ENCODE measurements at regions not wholly inside any gene's neighbourhood (a gene's known extent, or its start where the extent isn't known, plus 50 kb on each side); places are given as distances from the start of the nearest gene placed in this dataset.
"Not testable (repeated sequence)": the region's sequence is repeated elsewhere in the genome, so short reads cannot be mapped to it uniquely, and the experiment has no call there.

DNA sequence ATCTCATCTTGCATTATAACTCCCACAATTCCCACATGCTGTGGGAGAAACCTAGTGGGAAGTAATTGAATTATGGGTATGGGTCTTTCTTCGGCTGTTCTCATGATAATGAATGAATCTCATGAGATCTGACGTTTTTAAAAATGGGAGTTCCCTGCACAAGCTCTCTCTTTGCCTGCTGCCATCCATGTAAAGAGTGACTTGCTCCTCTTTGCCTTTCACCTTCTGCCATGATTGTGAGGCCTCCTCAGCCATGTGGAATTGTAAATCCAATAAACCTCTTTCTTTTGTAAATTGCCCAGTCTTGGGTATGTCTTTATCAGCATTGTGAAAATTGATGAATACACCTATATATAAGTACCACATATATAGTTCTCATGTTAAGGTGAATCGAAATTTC is 961.7 kb upstream of the COX7C start:
- no peak for DNase-seq (ENCODE audit: low spot score)

DNA sequence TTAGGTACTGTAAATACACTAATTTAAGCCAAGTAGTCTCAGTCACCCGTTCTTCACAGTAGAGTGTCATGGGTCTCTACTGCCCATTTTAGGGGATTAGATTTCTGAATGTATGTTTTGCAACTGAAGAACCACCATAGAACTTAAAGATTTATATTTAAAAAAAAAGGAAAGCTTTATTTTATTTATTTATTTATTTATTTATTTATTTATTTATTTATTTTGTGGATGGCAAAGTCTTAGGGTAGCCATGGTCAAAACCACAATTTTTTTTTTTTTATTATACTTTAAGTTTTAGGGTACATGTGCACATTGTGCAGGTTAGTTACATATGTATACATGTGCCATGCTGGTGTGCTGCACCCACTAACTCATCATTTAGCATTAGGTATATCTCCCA is 960.4 kb upstream of the COX7C start:
- not testable (repeated sequence) for DNase-seq (ENCODE audit: low spot score)

DNA sequence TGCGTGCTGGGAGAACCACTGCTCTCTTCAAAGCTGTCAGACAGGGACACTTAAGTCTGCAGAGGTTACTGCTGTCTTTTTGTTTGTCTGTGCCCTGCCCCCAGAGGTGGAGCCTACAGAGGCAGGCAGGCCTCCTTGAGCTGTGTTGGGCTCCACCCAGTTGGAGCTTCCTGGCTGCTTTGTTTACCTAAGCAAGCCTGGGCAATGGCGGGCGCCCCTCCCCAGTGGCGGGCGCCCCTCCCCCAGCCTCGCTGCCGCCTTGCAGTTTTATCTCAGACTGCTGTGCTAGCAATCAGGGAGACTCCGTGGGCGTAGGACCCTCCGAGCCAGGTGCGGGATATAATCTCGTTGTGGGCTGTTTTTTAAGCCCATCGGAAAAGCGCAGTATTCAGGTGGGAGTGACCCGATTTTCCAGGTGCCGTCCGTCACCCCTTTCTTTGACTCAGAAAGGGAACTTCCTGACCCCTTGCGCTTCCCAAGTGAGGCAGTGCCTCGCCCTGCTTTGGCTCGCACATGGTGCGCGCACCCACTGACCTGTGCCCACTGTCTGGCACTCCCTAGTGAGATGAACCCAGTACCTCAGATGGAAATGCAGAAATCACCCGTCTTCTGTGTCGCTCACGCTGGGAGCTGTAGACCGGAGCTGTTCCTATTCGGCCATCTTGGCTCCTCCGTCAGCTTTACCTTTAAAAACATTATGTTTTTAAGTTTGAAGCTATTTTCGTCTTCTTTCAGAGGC is 954.6 kb upstream of the COX7C start:
- DNase-seq (ENCODE audit: low spot score): not testable (repeated sequence)

DNA sequence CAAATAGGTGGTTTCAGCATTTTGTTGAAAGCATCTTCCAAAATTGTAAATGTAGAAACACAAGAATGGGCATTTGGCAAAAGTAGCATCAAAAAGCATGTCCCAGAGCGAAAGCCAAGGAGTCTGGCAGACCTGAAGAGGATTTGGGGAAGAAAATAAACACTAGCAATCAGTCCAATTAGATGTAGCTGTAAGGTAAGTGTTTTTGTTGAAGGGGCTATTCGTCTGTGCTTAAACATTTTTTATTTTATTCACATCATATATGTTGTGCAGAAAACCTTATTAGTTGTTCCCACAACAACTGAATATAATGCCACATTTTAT is 954.1 kb upstream of the COX7C start:
- DNase-seq (ENCODE audit: low spot score): no peak

DNA sequence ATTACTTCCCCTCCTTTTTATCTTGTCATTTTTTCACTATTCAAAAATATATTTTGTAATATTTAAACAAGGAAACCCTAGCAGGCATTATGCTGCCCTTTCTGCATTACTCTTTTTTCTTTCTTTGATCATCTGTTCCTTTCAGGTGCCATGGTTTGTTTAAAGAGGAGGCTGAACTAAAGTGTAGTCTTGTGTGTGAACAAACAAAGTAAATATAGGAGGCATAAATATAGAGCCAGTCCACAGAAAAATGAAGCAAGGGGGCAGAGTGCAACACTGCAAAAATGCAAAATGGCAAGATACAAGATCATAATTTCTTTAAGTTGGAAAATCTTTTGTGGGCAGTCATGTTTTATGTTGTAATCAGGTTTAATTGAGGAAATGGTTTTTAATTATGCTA is 947.3 kb upstream of the COX7C start:
- DNase-seq (ENCODE audit: low spot score): no peak

DNA sequence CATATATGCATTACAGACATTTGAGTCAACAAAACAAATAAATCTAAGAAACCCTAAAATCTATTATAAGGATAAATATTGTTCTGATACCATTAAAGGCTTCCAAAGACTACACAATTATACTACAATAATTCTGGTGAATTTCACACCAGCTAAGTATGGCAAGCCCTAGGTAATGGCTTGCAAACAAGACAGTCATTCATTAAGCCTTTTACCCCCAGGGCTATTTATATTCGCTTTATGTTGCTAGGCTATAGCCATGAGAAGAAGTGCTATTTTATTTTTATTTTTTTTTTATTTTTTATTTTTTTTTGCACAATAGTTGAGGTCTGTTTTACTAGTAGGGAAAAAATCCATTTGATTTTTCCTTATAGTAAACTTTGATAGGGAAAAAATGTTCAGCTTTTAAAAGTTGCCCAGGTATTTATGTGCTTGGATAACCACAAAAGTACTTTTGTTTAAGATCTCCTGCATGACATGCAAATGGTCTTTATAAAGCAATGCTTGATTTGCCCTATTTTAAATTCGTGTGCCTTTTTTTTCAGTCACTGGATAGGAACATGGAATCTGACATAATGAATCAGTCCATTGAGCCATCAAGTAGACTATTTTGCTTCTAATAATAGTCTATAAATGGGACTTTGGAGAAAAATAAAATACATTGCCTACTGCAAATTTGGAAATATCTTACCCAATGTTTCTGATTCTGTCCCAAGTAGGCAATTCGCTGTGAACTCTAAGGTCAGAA is 946.3 kb upstream of the COX7C start:
- DNase-seq (ENCODE audit: low spot score): no peak

DNA sequence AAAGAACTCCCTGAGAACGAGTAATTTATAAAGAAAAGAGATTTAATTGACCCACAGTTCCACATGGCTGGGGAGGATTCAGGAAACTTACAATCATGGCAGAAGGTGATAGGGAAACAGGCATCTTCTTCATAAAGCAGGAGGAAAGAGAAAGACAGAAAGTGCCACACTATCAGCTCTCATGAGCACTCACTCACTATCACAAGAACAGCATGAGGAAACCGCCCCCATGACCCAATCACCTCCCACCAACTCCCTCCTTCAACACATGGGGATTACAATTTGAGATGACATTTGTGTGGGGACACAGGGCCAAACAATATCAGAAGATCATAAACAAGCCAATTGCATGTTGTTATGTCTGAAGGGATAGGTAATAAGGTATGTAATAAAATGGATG is 935.9 kb upstream of the COX7C start:
- DNase-seq (ENCODE audit: low spot score): no peak

DNA sequence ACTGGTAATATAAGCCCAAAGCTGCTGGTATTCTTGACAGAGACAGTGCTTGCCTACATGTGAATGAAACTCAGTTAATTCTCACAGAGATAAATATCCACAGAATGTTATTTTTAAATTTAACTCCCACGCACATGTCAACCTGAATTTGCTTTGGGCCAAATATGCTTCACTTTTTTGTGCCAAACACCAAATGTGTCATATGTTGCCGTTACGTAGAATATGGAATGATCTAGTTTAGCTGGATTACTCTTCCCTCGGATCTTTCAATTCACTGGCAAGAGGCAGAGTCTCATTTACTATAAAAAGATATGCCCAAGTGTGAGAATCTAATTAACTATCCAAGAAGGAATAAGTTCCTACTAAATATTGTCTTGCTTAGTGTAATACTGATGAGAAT is 933.4 kb upstream of the COX7C start:
- DNase-seq (ENCODE audit: low spot score): no peak

DNA sequence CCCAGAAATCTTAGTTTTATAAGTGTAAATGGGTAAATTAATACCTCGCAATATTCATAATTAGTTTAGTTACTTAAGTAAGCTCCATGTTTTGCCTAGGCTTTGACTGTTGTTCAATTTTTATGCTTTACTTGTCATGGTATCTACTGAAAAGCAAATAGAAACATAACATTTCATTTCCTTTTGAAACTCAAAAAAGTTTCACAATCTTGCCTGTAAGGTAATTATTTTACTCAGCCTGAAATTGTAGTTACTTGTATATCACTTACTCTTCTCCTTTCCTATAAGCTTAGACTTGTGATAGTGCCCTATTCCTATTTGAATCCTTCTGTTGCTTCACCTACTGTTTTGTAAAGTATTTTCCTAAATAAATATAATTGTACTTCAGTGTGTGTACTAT is 914.4 kb upstream of the COX7C start:
- no peak for DNase-seq (ENCODE audit: low spot score)

DNA sequence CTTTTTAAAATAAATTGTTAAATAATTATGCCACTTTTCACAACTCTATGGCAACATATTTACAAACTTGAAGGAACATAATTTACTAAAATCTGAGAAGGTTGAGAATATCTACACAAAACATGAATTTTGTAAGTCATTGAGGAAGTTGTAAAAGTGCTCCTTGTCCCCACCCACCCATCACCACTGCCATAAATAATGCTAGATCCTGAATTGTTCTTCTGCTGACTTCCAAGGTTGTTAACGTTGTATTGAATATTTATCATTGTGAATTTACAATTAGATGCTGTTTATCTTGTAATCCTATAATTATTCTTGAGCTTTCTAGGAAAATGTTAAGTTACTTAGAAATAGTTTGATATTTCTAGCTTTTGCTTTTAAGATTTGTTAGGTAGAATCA is 908.0 kb upstream of the COX7C start:
- no peak for DNase-seq (ENCODE audit: low spot score)

DNA sequence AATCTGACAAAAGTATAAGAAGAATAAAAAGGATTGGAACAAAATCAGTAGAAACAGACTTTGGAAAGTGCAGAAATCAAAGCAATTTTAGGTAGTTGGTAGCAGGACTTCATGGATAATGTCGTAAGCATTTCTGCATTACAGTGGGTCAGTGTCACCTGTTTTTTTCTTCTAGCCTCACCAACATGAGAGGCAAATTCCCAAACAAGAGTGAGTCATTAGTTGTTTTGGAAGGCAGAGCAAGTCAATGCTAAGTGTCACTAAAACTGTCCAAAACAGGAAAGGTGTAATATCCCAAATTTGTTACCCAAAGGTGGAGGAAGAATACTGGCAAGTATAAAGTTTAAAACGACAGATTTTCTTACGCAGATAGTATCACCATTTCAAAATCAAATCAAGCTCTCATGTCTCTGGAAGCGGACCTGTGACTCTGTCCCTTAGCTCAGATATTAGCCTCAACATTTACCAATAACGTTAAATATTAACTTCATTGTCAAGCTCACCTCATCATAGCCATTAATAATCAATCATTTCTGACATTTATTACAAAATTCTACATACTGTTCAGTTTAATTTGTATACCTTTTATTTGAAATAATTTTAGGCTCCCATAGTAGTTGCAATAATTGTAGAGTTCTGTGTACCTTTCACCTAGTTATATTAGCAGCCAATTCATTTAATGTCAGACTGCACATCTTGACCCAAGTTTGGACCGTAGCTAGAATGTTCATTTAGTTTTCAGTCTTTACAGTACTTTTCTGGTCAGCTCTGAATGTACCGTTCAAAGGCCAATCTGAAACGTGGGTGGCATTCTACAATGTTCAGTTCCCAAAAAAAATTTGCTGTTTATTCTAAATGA is 901.2 kb upstream of the COX7C start:
- no peak for DNase-seq (ENCODE audit: low spot score)

DNA sequence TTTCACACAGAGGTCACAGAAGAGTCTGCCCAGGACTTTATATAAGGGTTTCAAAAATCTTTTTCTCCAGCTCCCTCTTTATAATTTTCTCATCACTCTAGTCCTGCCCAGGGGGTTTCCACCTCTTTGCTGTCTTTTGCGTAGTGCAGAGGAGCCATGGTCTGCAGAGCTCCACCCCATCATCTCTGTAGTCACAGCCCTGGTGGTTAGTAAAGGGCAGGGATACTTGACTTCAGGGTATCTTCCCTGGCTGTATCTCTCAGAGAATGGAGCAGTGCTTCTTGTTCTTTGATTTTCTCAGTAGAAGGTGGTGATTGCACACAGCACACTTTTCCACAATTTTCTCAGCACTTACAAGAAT is 900.6 kb upstream of the COX7C start:
- no peak for DNase-seq (ENCODE audit: low spot score)

DNA sequence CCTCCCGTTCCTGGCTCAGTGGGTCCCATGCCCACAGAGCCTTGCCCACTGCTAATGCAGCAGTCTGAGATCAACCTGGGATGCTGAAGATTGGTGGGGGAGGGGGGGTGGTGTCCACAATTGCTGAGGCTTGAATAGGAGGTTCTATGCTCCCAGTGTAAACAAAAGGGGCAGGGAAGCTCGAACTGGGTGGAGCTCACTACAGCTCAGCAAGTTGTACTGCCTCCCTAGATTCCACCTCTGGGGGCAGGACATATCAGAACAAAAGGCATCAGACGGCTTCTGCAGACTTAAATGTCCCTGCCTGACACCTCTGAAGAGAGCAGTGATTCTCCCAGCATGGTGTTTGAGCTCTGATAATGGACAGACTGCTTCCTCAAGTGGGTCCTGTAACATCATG is 885.6 kb upstream of the COX7C start:
- no peak for DNase-seq (ENCODE audit: low spot score)

DNA sequence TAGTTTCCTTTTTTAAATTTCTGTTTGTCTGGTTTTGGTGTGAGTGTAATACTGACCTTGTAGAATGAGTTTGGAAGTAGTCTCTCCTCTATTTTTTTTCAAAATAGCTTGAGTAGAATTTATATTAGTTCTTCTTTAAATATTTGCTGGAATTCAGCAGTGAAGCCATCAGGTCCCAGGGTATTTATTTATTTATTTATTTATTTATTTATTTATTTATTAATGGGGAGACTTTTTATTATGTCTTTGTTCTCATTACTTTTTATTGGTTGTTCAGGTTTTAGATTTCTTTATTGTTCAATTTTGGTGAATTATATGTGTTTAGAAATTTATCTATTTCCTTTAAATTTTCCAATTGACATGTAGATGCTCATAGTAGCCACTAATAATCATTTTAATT is 875.8 kb upstream of the COX7C start:
- DNase-seq (ENCODE audit: low spot score): no peak

DNA sequence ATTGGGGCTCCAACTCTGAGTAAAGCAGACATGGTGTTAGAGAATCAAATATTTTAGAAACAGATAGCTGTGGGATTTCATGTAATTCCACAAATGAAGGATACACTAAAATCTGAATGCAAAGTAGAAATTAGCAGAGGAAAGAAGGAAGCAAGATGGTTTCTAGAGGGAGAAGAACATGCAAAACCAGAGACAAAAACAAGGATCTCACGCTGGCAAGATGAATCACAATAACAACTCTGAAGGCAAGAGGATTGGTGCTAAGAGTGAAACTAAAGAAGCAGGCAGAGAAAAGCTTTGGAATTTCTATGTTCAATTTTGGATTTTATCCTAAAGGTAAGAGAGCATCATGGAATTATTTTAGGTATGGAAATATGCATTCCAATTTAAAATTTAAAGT is 857.2 kb upstream of the COX7C start:
- DNase-seq (ENCODE audit: low spot score): no peak

DNA sequence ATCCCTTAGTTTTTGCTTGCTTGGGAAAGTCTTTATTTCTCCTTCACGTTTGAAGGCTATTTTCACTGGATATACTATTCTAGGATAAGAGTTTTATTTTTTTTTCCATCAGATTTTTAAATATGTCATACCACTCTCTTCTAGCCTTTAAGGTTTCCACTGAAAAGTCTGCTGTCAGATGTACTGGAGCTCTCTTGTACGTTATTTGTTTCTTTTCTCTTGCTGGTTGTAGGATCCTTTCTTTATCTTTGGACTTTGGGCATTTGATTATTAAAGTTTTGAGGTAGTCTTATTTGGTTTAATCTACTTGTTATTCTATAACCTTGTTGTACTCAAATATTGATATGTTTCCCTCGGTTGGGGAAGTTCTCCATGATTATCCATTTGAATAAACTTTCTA is 848.4 kb upstream of the COX7C start:
- no peak for DNase-seq (ENCODE audit: low spot score)

DNA sequence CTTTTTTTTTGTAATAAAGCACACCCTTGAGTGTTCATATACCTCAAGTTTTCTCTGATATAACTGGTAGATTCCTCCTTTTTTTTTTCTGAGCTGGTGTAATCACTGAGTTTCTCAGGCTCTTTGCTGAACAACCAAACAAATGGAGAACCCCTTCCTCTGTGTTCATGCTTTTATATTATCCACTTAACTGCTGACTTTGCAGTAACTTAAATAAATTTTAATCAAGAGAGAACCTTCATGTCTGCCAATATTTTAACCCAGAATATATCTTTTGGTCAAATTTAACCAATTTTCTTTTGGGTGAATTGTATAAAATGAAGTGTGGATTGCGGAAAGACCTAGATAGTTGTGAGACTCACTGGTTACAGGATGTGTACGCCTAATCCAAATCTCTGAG is 833.0 kb upstream of the COX7C start:
- no peak for DNase-seq (ENCODE audit: low spot score)

DNA sequence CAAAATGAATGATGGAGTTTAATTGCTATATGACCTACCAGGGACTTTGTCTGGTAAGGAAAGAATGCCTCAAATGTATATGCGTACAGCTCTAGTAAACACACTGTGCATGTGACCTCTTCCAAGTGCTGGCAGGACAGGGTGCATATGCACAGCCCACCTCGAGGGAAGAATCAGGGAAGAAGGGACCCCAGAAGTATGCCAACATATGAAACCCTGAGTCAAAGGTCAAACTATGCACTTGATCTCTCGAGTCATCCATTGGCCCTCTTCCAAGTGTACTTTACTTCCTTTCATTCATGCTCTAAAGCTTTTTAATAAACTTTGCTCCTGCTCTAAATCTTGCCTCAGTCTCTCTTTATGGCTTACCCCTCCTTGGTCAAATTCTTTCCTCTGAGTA is 804.6 kb upstream of the COX7C start:
- no peak for DNase-seq (ENCODE audit: low spot score)

DNA sequence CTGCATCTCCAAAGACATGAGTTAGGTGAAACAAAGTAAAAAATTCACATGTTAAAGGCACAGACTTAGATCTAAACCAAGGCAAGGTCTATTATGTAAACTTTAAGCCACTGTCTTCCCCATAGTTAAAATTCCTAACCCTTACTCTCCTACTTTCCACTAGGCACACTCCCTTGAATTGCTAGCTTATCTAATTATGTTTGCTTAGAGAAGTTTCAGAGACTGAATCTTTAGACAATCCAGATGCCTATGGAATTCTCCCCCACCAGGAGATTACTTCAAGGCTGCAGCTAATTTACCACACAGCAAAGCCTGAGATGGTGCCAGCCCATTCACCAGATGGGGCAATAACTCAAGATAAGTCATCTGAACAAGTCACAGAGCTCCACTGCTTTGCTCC is 803.1 kb upstream of the COX7C start:
- DNase-seq (ENCODE audit: low spot score): no peak

DNA sequence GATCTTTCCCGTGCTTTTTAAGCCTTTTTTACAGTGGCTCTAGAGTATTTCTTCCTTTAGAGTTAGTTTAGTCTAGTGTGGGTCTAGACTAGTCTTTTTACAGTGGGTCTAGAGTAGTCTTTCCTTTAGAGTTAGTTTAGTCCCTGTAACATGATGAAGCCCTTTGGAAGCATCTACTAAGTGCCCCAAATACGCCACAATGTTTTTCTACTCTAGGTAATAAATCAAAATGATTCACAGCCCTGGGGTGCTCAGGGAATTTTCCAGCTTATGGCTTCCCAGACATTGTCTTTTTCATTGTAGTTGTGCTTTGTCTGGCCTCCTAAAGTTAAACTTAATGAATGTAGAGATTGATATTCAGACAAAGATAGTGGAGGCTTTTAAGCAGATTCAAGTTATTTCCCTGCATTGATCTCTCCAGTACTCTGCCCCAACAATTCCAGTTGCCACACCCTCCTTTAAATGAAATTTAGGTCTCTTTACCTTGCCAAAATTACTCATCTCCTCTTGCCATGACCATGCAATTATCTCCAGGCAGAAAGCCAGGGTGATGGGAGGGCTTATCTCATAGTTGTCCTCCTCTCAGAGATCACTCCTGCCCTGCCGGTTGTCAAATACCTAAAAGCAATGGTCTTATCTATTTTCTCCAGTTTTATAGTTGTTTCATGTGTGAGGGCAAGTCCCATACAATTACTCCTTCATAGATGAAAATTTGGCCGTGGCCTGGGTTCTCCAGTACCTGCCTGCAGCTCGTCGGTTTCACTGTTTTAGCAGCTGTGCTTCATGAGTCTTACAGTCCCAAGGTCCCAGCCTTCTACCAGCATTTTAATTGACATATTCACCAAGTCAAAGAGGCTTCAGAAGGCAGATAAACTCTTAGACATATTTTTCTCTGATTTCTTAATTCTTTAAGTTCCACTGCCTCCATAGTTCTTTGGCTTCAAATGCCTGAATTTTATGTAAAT is 794.0 kb upstream of the COX7C start:
- no peak for DNase-seq (ENCODE audit: low spot score)

DNA sequence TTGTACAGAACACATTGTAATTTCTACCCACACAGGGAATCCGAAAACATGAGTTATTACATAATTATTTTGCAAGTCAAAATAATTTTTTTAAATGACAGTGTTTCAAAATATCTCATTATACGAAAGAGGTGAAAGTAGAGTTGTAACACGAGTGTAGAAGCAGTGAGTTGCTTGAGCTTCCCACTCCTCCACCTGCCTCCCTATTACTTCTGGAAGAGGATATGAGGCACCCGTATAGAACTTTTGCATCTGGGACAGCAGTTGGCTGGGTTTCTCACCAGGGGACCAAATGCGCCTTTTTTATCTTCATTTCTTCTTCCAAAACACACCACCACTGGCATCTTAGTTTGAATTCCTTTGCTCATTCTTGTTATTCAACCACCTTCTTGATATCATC is 779.0 kb upstream of the COX7C start:
- no peak for DNase-seq (ENCODE audit: low spot score)

DNA sequence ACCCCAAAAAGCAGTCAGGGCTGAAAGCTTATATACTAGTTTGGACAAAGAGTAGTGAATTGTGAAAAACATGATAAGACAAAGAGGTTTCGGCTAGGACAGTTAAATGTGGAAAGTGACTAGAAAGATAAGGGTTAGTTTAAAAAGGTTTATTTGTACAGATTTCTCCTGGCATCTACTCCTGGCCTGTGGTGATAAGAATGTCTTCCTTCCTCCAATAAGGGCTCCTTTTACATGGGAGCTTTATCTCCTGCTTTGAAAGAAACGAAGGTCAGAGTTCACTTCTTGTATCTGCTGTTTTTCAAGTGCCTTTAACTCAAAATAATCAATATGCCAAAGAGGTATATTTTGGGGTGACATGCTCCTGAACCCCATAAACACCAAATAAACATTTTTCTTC is 776.1 kb upstream of the COX7C start:
- no peak for DNase-seq (ENCODE audit: low spot score)
